Osteocyte (in vitro differentiated cells): ENCODE measurements at regions not wholly inside any gene's neighbourhood (a gene's known extent, or its start where the extent isn't known, plus 50 kb on each side); places are given as distances from the start of the nearest gene placed in this dataset.

Experiments
- DNase-seq: peaks from one replicate; pipeline ENCODE4 v3.0.0; 2021; ENCODE audit warnings: mixed read lengths; ENCODE audit not compliant: unreplicated experiment; ENCODE audit errors: extremely low spot score
- H3K27ac Mint-ChIP-seq: one replicate; pipeline ENCODE4 v1.8.0; 2021; ENCODE audit warnings: mild to moderate bottlenecking, mixed read lengths; ENCODE audit not compliant: unreplicated experiment
- H3K27me3 Mint-ChIP-seq: one replicate; pipeline ENCODE4 v1.8.0; 2021; ENCODE audit warnings: mixed read lengths; ENCODE audit not compliant: unreplicated experiment
- H3K36me3 Mint-ChIP-seq: one replicate; pipeline ENCODE4 v1.8.0; 2021; ENCODE audit warnings: mixed read lengths; ENCODE audit not compliant: unreplicated experiment
- H3K4me1 Mint-ChIP-seq: one replicate; pipeline ENCODE4 v1.8.0; 2021; ENCODE audit warnings: mixed read lengths; ENCODE audit not compliant: unreplicated experiment
- H3K4me3 Mint-ChIP-seq: one replicate; pipeline ENCODE4 v1.8.0; 2021; ENCODE audit warnings: mild to moderate bottlenecking, moderate library complexity, mixed read lengths; ENCODE audit not compliant: unreplicated experiment
- H3K9me3 Mint-ChIP-seq: one replicate; pipeline ENCODE4 v1.8.0; 2021; ENCODE audit warnings: mixed read lengths; ENCODE audit not compliant: unreplicated experiment
- CTCF ChIP-seq: fragments of 200-600 bp; sonication (generic); IDR thresholded peaks from 2 replicates; pipeline ENCODE4 v1.5.0; 2021; ENCODE audit warnings: antibody characterized with exemption, mild to moderate bottlenecking, moderate library complexity

- peaks cover 36% of the 10 kb centered on the region for H3K27me3 Mint-ChIP-seq
- H3K36me3 Mint-ChIP-seq: no peaks in the 10 kb centered on the region
- no peak for TF ChIP-seq CTCF
- no peaks in the 10 kb centered on the region for H3K4me1 Mint-ChIP-seq
- no peak overlapping the region for H3K27ac Mint-ChIP-seq
- H3K9me3 Mint-ChIP-seq: peaks cover 8% of the 10 kb centered on the region
- no peak for DNase-seq
- H3K4me3 Mint-ChIP-seq: no peak overlapping the region
These were observed 910.6 kb downstream of the KCNMA1 start for GRCh38 chr10:76727038-76727437.

GRCh38 chr10:76723844-76724243, 913.8 kb downstream of the KCNMA1 start:
- no peak overlapping the region for H3K27ac Mint-ChIP-seq
- no peak overlapping the region for H3K4me3 Mint-ChIP-seq
- DNase-seq: no peak
- H3K4me1 Mint-ChIP-seq: peaks cover under 1% of the 10 kb centered on the region
- no peaks in the 10 kb centered on the region for H3K9me3 Mint-ChIP-seq
- TF ChIP-seq CTCF: no peak
- H3K36me3 Mint-ChIP-seq: no peaks in the 10 kb centered on the region
- peaks cover 12% of the 10 kb centered on the region for H3K27me3 Mint-ChIP-seq

- H3K4me1 Mint-ChIP-seq: peaks cover 9% of the 10 kb centered on the region
- H3K9me3 Mint-ChIP-seq: no peaks in the 10 kb centered on the region
- TF ChIP-seq CTCF: no peak
- no peak overlapping the region for H3K27ac Mint-ChIP-seq
- no peak overlapping the region for H3K4me3 Mint-ChIP-seq
- no peak for DNase-seq
- H3K36me3 Mint-ChIP-seq: no peaks in the 10 kb centered on the region
- peaks cover 7% of the 10 kb centered on the region for H3K27me3 Mint-ChIP-seq
These were observed 915.6 kb downstream of the KCNMA1 start for GRCh38 chr10:76721891-76722505.

GRCh38 chr10:76719006-76719405, 918.6 kb downstream of the KCNMA1 start:
- no peaks in the 10 kb centered on the region for H3K9me3 Mint-ChIP-seq
- no peak overlapping the region for H3K4me3 Mint-ChIP-seq
- no peaks in the 10 kb centered on the region for H3K27me3 Mint-ChIP-seq
- H3K4me1 Mint-ChIP-seq: peaks cover 21% of the 10 kb centered on the region
- no peak overlapping the region for H3K27ac Mint-ChIP-seq
- no peak for DNase-seq
- TF ChIP-seq CTCF: no peak
- H3K36me3 Mint-ChIP-seq: no peaks in the 10 kb centered on the region

GRCh38 chr10:76717141-76717540, 920.5 kb downstream of the KCNMA1 start:
- H3K4me3 Mint-ChIP-seq: no peak overlapping the region
- no peak for TF ChIP-seq CTCF
- DNase-seq: no peak
- H3K4me1 Mint-ChIP-seq: peaks cover 21% of the 10 kb centered on the region
- no peaks in the 10 kb centered on the region for H3K9me3 Mint-ChIP-seq
- no peaks in the 10 kb centered on the region for H3K36me3 Mint-ChIP-seq
- peak overlapping the region; percentile 36 for H3K27ac Mint-ChIP-seq
- H3K27me3 Mint-ChIP-seq: no peaks in the 10 kb centered on the region
